HT1080 (cell line): ENCODE measurements at regions not wholly inside any gene's neighbourhood (a gene's known extent, or its start where the extent isn't known, plus 50 kb on each side); places are given as distances from the start of the nearest gene placed in this dataset.
A peak's percentile ranks its signal among the peaks of the same experiment; 100 is the strongest.
"Not testable (repeated sequence)": the region's sequence is repeated elsewhere in the genome, so short reads cannot be mapped to it uniquely, and the experiment has no call there.

Source experiments
- DNase-seq: peaks from one replicate; pipeline ENCODE4 v3.0.0-alpha.2; 2015; ENCODE audit warnings: low read depth

GRCh38 chr6:79394690-79395089 lies 142.5 kb downstream of the LCA5 start:
- DNase-seq: no peak

- no peak for DNase-seq
These were observed 145.1 kb downstream of the LCA5 start for GRCh38 chr6:79392094-79392493.

GRCh38 chr6:79391480-79391879 lies 145.8 kb downstream of the LCA5 start:
- DNase-seq: no peak

- no peak for DNase-seq
These were observed 151.3 kb downstream of the LCA5 start for GRCh38 chr6:79385893-79386292.

GRCh38 chr6:79385333-79385732 lies 150.9 kb upstream of the HMGN3 start:
- DNase-seq: peak; percentile 32

GRCh38 chr6:79384845-79385244 lies 150.4 kb upstream of the HMGN3 start:
- DNase-seq: peak; percentile 24

GRCh38 chr6:79378957-79379356 lies 144.5 kb upstream of the HMGN3 start:
- no peak for DNase-seq

GRCh38 chr6:79377888-79378348 lies 143.4 kb upstream of the HMGN3 start:
- DNase-seq: no peak

GRCh38 chr6:79377047-79377446 lies 142.6 kb upstream of the HMGN3 start:
- DNase-seq: no peak

GRCh38 chr6:79375635-79376337 lies 141.3 kb upstream of the HMGN3 start:
- no peak for DNase-seq

- no peak for DNase-seq
These were observed 139.8 kb upstream of the HMGN3 start for GRCh38 chr6:79374308-79374707.

GRCh38 chr6:79373880-79374279 lies 139.4 kb upstream of the HMGN3 start:
- DNase-seq: no peak

GRCh38 chr6:79373246-79373645 lies 138.8 kb upstream of the HMGN3 start:
- no peak for DNase-seq

GRCh38 chr6:79372757-79373156 lies 138.3 kb upstream of the HMGN3 start:
- DNase-seq: no peak

GRCh38 chr6:79369026-79369425 lies 134.5 kb upstream of the HMGN3 start:
- no peak for DNase-seq

- not testable (repeated sequence) for DNase-seq
These were observed 129.0 kb upstream of the HMGN3 start for GRCh38 chr6:79363441-79363840.

- DNase-seq: not testable (repeated sequence)
These were observed 126.6 kb upstream of the HMGN3 start for GRCh38 chr6:79361074-79361473.

GRCh38 chr6:79353226-79353625 lies 118.7 kb upstream of the HMGN3 start:
- DNase-seq: peak; percentile 26

GRCh38 chr6:79338493-79338892 lies 104.0 kb upstream of the HMGN3 start:
- DNase-seq: no peak

GRCh38 chr6:79335133-79335674 lies 100.7 kb upstream of the HMGN3 start:
- no peak for DNase-seq

- no peak for DNase-seq
These were observed 100.2 kb upstream of the HMGN3 start for GRCh38 chr6:79334674-79335073.

- DNase-seq: peak; percentile 1
These were observed 96.2 kb upstream of the HMGN3 start for GRCh38 chr6:79330704-79331103.

- DNase-seq: no peak
These were observed 78.8 kb upstream of the HMGN3 start for GRCh38 chr6:79313254-79313653.
